GM12865 (cell line): ENCODE measurements at regions not wholly inside any gene's neighbourhood (a gene's known extent, or its start where the extent isn't known, plus 50 kb on each side); places are given as distances from the start of the nearest gene placed in this dataset.

Experiments
- DNase-seq: peaks from one replicate; pipeline ENCODE4 v3.0.0; 2010; ENCODE audit warnings: low read depth
- H3K4me3 ChIP-seq: 2 replicates; pipeline ENCODE4 v1.5.1; 2011; ENCODE audit warnings: mild to moderate bottlenecking, low read depth, low read length, control low read depth
- TF ChIP-seq, protein P1 (sequence below): IDR thresholded peaks from 2 replicates; pipeline ENCODE4 v1.5.1; 2011; ENCODE audit warnings: low read length, control low read depth, low read depth, inconsistent platforms; ENCODE audit not compliant: insufficient read depth; ENCODE audit errors: missing control alignments

DNA sequence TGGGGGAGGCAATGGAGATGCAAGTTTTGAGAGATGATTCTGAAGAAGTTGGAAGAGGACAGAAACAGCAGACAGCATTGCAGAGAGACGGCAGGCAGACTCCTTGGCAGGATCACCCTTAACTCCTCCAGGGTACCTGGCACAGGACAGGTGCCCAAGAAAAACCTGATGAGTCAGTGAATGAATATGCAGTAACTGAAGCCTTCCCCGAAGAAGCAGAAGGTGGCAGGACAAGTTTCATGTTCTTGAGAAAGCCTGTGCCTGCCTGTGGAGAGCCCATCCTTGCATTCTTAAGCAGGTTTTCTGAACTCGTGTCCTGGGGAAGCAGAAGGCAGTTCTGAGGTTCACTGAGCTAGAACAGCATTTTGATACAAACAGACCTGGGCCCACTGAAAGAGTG is 79.6 kb upstream of the SASH1 start:
- DNase-seq = no peak
- TF ChIP-seq, protein P1, sequence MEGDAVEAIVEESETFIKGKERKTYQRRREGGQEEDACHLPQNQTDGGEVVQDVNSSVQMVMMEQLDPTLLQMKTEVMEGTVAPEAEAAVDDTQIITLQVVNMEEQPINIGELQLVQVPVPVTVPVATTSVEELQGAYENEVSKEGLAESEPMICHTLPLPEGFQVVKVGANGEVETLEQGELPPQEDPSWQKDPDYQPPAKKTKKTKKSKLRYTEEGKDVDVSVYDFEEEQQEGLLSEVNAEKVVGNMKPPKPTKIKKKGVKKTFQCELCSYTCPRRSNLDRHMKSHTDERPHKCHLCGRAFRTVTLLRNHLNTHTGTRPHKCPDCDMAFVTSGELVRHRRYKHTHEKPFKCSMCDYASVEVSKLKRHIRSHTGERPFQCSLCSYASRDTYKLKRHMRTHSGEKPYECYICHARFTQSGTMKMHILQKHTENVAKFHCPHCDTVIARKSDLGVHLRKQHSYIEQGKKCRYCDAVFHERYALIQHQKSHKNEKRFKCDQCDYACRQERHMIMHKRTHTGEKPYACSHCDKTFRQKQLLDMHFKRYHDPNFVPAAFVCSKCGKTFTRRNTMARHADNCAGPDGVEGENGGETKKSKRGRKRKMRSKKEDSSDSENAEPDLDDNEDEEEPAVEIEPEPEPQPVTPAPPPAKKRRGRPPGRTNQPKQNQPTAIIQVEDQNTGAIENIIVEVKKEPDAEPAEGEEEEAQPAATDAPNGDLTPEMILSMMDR = no peak

DNA sequence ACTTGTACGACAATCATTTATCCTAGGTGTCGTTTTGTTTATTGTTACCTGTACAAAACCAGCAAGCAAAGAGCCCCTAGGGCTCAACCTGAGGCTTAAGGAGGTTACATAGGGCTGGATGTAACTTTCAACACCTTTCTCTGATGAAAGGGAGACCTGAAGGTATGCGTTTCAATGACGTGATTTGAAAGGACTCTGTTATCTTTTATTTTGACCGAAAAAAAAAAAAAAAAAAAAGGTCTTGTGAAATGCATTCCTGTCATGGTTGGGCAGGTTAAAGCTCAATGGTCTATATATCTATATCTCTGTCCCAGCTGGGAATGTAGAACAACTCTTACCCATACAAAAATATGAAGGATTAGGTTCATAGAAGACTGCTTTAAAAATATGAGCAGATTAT is 78.7 kb upstream of the SASH1 start:
- no peak for DNase-seq
- TF ChIP-seq, protein P1 = no peak

More for the DNA sequence above, 79.6 kb upstream of the SASH1 start:
- no peak overlapping the region for H3K4me3 ChIP-seq

DNA sequence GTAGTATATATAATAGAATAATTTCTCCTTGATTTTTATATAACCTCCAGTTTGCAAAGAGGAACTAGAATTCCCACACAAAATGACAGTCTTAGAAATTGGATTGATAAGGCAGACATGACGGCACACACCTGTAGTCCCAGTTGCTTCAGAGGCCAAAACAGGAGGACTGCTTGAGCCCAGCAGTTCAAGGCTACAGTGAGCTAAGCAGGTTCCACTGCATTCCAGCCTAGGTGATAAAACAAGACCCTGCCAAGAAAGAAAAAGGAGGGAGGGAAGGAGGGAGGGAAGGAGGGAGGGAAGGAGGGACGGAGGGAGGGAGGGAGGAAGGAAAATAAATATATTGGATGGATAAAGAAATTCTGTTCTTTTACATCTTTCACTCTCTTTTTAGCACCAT is 77.6 kb upstream of the SASH1 start:
- no peak for DNase-seq
- TF ChIP-seq, protein P1 = no peak
- H3K4me3 ChIP-seq = no peak overlapping the region

More for the DNA sequence above, 78.7 kb upstream of the SASH1 start:
- H3K4me3 ChIP-seq = no peak overlapping the region

DNA sequence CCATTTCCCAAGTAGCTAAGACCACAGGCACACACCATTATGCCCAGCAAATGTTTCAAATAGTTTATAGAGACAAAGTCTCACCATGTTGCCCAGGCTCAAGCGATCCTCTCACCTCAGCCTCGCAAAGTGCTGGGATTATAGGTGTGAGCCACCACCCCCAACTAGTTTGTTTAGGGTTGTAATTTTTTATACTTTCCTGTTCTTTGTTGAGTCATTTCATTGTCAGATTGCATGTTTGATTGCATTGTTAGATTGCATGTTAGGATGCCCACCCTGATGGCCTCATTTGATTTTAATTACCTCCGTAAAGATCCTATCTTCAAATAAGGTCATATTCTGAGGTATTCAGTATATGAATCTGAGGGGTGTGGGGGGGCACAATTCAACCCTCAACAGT is 73.3 kb upstream of the SASH1 start:
- H3K4me3 ChIP-seq = no peak overlapping the region
- TF ChIP-seq, protein P1 = no peak
- no peak for DNase-seq

DNA sequence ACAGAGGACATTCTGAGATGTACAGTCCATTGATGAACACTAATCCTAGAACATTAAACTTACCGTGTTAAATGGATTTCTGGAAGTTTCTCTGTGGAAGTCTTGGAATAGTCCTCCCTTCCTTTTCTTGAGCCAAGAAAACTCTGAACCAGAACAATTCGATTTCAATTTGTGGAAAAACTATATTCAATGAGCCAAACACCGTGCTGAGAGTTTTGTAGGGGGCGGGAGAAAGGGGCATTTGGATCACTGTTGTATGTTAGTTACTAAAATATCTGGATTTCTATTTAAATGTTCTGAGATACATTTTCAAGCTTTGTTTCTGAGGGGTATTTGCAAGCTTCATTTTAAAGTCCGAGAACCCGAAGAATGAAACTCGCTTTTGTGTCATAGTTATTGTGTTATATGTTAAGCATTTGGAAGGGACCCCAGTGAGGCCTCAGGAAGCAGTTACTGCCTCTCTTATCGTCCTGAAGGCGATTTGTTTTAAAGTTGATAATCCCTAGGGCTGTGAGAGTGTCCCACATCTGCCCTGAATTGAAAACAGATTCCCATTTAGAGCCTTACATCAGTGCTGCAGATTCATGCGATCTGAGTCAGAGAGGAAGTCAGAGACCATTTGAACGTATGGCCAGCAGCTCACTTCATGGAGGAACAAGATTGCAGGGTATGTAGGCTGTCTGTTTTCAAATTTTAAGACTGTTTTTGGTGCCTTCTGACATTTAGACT is 70.8 kb upstream of the SASH1 start:
- no peak for DNase-seq
- no peak overlapping the region for H3K4me3 ChIP-seq
- TF ChIP-seq, protein P1 = no peak

DNA sequence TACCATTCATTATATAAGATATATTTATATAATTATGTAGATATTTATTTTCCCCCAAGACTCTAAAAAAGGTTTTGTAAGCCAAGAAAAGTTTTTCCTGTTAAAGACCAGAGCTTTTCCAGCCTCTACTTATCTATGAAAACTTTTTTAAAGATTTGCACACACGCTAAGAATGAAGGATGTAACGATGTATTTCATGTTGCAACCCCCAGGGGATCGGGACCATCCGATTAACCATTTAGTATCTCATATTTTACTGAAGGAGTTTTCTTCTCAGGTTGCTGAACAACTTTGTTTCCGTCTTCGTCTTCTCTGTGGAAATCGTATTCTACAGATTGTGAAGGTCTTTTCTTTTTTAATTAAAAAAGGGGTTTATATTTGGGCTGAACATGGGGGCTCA is 70.0 kb upstream of the SASH1 start:
- TF ChIP-seq, protein P1 = no peak
- H3K4me3 ChIP-seq = no peak overlapping the region
- no peak for DNase-seq
